Breast epithelium (tissue), 4 donors: ENCODE measurements at regions not wholly inside any gene's neighbourhood (a gene's known extent, or its start where the extent isn't known, plus 50 kb on each side); places are given as distances from the start of the nearest gene placed in this dataset.
"Not testable (repeated sequence)": the region's sequence is repeated elsewhere in the genome, so short reads cannot be mapped to it uniquely, and the experiment has no call there.

ENCODE experiments used
- DNase-seq, 2 donors: peaks; one replicate each; pipeline ENCODE4 v3.0.0-alpha.2; 2019; ENCODE audit warnings: low spot score in 2 of 2
- H3K27ac ChIP-seq, 2 donors: fragments of 200-600 bp; sonication (generic) in 1 of 2; one replicate each; pipeline ENCODE4 v1.5.1; 2016 to 2019; ENCODE audit warnings: mild to moderate bottlenecking in 1 of 2
- H3K27me3 ChIP-seq, 2 donors: fragments of 200-600 bp; sonication (generic) in 1 of 2; one replicate each; pipeline versions ENCODE4 v1.5.1 to v1.6.0; 2017 to 2019; ENCODE audit warnings: control low read depth in 1 of 2, mild to moderate bottlenecking in 1 of 2
- H3K36me3 ChIP-seq: fragments of 200-600 bp; one replicate; pipeline ENCODE4 v1.5.1; 2019
- H3K4me1 ChIP-seq, 2 donors: fragments of 200-600 bp; sonication (generic); one replicate each; pipeline ENCODE4 v1.5.1; 2016 to 2019; ENCODE audit warnings: control low read depth in 1 of 2
- H3K4me3 ChIP-seq, 3 donors: fragments of 200-600 bp; sonication (generic); 1 replicate in 2 of 3; 2 replicates in 1 of 3; pipeline ENCODE4 v1.5.1; 2016 to 2019; ENCODE audit warnings: mild to moderate bottlenecking in 3 of 3, moderate library complexity in 2 of 3
- H3K9me3 ChIP-seq, 2 donors: fragments of 200-600 bp; sonication (generic) in 1 of 2; one replicate each; pipeline ENCODE4 v1.5.1; 2016 to 2019; ENCODE audit warnings: control low read depth in 1 of 2
- POLR2A ChIP-seq: fragments of 450-650 bp; IDR thresholded peaks from one replicate; pipeline ENCODE4 v1.6.1; 2016; ENCODE audit warnings: antibody characterized with exemption, mild to moderate bottlenecking, moderate library complexity
- POLR2AphosphoS5 ChIP-seq, 3 donors: sonication (generic); formaldehyde crosslinking; IDR thresholded peaks; one replicate each; pipeline ENCODE4 v1.6.1; 2017; ENCODE audit warnings: antibody characterized with exemption in 3 of 3
- intact Hi-C: fragments of 100-400 bp; cut with DNase I; formaldehyde crosslinking; loops from one replicate; pipeline ENCODE4 v1.15.1; 2023; ENCODE audit warnings: low total_unique reads
- TF ChIP-seq, protein P1 (sequence below), 3 donors: fragments of 450-650 bp; IDR thresholded peaks; one replicate each; pipeline ENCODE4 v1.5.1; 2016 to 2017; ENCODE audit warnings: antibody characterized with exemption in 3 of 3, mild to moderate bottlenecking in 3 of 3, moderate library complexity in 3 of 3

DNA sequence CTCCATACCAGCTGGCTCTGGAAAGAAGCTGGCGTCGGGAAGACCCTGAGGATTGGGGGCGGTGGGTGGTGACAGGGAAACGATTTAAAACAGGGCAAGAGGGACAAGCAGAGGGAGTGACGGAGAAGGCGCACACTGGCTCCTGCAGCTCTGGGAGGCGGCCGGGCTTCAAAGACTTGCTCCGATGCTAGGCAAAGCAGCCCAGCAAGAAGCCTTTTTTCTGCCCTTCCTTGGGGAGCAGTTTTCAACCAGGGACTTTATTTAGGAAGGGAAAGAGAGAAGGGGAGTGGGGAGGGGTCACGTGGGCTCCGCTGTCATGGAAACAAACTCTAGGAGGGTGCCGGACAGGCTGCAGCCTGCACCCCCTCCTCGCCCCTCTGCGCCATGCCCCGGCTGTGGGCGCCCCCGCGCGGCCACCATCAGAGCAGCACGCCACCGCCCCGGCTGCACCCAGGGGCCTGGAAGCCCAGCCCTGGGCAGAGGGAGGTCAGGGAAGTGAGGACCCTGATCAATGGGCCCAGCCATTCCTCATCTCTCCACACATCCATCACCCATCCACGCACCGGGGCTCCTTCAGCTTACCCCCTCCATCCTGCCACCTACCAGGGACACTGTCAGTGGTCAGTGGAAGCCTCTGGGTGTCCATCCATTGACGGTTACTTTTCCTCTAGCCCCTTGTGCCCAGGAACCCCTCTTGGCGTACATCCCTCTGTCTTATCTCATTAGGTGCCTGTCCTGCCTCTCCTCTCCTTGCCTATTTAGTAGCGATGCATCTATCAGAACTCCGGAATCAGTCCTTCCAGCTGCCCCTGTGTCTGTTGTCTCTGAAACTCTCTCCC, 66.6 kb upstream of the CCDC167 start:
- no peaks in the 10 kb centered on the region for H3K4me1 ChIP-seq
- H3K27ac ChIP-seq = no peak overlapping the region
- H3K4me3 ChIP-seq = peak overlapping the region in 2 of 3 donors; percentile 36 to 59
- TF ChIP-seq, protein P1, sequence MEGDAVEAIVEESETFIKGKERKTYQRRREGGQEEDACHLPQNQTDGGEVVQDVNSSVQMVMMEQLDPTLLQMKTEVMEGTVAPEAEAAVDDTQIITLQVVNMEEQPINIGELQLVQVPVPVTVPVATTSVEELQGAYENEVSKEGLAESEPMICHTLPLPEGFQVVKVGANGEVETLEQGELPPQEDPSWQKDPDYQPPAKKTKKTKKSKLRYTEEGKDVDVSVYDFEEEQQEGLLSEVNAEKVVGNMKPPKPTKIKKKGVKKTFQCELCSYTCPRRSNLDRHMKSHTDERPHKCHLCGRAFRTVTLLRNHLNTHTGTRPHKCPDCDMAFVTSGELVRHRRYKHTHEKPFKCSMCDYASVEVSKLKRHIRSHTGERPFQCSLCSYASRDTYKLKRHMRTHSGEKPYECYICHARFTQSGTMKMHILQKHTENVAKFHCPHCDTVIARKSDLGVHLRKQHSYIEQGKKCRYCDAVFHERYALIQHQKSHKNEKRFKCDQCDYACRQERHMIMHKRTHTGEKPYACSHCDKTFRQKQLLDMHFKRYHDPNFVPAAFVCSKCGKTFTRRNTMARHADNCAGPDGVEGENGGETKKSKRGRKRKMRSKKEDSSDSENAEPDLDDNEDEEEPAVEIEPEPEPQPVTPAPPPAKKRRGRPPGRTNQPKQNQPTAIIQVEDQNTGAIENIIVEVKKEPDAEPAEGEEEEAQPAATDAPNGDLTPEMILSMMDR (IDR thresholded peaks at IDR 0.05) = peak; percentile 26 to 83 (median 70)
- TF ChIP-seq POLR2AphosphoS5 (IDR thresholded peaks at IDR 0.05) (no peak), POLR2A (no peak)
- peaks cover 0 to 30% of the 10 kb centered on the region in 2 donors for H3K27me3 ChIP-seq
- H3K9me3 ChIP-seq = no peaks in the 10 kb centered on the region
- H3K36me3 ChIP-seq = no peaks in the 10 kb centered on the region
- intact Hi-C loops = no loop called here
- no peak for DNase-seq

DNA sequence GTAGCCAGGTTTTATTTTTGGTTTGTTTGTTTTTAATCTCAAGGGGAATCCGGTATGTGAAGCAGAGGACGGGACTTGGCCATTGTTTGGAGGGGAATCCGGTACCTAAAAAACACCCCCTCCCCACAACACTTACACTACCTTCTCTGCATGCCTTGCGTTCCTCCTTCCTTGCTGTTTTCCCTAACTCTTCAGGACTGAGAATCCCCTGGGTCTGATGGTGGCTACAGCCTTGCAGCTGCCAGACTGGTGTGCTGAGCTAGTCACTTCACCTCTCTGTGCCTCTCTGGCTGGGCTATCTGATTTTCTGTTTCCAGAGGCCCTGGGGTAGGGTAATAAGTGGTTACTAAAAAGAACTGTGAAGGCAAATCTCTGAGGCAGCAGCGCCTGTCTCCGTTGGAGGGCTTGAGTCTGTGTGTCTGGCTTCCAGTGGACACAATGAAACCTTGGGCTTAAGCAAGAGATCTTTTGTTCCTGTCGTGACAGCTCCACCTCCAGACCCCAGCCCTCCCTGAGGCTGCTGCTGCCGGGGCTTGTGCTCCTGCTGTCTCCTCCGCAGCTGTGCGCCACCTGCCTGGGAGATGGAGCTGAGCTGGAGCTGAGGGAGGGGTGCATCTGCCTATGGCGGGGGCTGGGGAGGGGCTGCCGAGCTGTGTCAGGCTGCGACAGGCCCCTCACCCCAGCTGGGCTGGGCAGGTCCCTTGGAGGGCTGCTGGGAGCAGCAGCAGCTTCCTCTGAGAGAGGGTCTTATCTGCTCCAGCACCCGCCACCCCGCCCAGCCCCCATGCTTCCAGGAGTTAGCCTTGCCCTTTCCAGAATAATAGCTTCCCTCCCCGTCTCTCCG, 65.8 kb upstream of the CCDC167 start:
- Histone ChIP-seq H3K4me3 (peak overlapping the region in 2 of 3 donors; percentile 36 to 59), H3K27me3 (peaks cover 0 to 30% of the 10 kb centered on the region in 2 donors), H3K4me1 (no peaks in the 10 kb centered on the region), H3K9me3 (no peaks in the 10 kb centered on the region), H3K27ac (no peak overlapping the region), H3K36me3 (no peaks in the 10 kb centered on the region)
- DNase-seq = no peak
- intact Hi-C loops = no loop called here
- no peak for TF ChIP-seq POLR2AphosphoS5 (IDR thresholded peaks at IDR 0.05)
- TF ChIP-seq, protein P1 (IDR thresholded peaks at IDR 0.05) = no peak
- TF ChIP-seq POLR2A = no peak

DNA sequence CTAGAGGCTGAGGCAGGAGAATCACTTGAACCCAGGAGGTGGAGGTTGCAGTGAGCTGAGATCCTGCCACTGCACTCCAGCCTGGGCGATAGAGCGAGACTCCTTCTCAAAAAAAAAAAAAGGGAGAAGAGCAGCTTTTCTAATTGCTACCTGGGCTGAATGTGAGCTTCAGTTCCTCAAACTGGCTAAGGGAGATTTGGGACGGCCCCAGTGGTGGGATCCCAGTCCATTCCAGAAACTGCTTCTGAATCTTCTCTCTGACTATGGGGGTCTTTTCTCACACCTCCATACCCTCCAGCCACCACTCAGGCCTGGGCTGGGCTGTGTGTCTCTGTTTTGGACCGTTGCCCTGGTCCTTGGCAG, 63.2 kb upstream of the CCDC167 start:
- H3K4me1 ChIP-seq, H3K4me3 ChIP-seq, DNase-seq, H3K9me3 ChIP-seq, H3K36me3 ChIP-seq, intact Hi-C loops, H3K27ac ChIP-seq: not testable (repeated sequence)
- peaks cover 0 to 30% of the 10 kb centered on the region in 2 donors for H3K27me3 ChIP-seq

DNA sequence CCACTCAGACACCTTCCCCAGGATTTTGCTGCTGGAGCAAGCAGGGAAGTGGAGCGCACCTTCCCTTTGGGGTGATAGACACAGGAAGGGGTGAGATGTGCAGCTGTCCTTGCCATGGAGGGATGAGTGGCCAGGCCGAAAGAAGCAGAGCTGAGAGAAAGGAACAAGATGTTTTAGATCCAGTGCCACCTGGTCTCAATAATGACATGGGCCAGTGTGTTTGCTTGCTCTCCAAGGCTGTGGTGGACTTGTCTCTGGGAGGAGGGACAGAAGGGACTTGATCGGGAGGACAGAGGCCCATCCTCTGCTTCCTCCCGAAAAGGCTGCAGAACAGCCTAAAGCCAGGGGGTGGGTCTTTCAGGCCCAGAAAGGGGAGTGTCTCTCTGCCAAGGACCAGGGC, 61.7 kb upstream of the CCDC167 start:
- H3K36me3 ChIP-seq = no peaks in the 10 kb centered on the region
- no peak overlapping the region for H3K4me3 ChIP-seq
- H3K27me3 ChIP-seq = peaks cover 0 to 26% of the 10 kb centered on the region in 2 donors
- H3K27ac ChIP-seq = no peak overlapping the region
- intact Hi-C loops = no loop called here
- TF ChIP-seq, protein P1 (IDR thresholded peaks at IDR 0.05) = no peak
- TF ChIP-seq POLR2AphosphoS5 (IDR thresholded peaks at IDR 0.05) = no peak
- no peak for TF ChIP-seq POLR2A
- DNase-seq = no peak
- H3K9me3 ChIP-seq = no peaks in the 10 kb centered on the region
- no peaks in the 10 kb centered on the region for H3K4me1 ChIP-seq

DNA sequence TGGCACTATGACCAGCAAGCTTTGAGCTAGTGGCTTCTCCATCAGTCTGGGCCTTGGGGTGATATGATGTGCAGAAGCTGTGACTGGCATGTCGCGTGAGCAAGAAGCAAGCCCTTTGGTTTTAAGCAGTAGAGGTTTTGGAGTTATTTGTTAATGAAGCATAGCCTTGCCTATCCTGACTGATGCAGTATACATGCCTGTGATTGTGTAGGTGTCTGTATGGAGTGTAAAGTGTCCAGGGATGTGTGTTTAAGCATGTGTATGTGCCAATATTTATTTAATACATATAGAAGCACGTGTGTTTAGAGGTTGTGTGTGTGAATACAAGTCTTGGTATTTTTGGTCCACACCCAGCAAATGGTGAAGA, 61.0 kb upstream of the CCDC167 start:
- H3K27ac ChIP-seq = no peak overlapping the region
- intact Hi-C loops = no loop called here
- DNase-seq = no peak
- H3K4me3 ChIP-seq = no peak overlapping the region
- no peaks in the 10 kb centered on the region for H3K4me1 ChIP-seq
- no peak for TF ChIP-seq POLR2AphosphoS5 (IDR thresholded peaks at IDR 0.05)
- TF ChIP-seq, protein P1 (IDR thresholded peaks at IDR 0.05) = no peak
- no peak for TF ChIP-seq POLR2A
- H3K36me3 ChIP-seq = no peaks in the 10 kb centered on the region
- peaks cover 0 to 19% of the 10 kb centered on the region in 2 donors for H3K27me3 ChIP-seq
- H3K9me3 ChIP-seq = no peaks in the 10 kb centered on the region
